ENCODE measurements at regions not wholly inside any gene's neighbourhood (a gene's known extent, or its start where the extent isn't known, plus 50 kb on each side); places are given as distances from the start of the nearest gene placed in this dataset.

DNA sequence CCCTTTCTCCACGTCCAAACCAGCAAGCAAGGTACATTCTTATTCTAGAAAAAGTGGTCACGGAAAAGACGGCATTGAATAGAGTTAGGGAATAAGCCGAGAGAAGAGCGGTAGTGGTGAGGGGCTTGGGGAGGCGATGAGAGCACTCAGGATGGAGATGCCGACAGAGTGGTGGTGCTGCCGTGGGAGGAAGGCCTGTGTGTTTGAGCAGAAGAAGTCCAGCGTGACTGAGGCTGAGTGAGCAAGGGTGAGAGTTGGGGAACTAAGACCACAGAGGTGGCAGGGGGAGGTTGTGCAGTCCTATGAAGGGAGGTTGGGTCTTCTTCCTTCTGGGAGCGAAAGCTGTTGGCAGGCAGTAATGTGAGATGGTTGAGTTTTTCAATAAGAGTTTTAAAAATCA is 252.3 kb downstream of the ABCC12 start:
- TF ChIP-seq, protein P1, sequence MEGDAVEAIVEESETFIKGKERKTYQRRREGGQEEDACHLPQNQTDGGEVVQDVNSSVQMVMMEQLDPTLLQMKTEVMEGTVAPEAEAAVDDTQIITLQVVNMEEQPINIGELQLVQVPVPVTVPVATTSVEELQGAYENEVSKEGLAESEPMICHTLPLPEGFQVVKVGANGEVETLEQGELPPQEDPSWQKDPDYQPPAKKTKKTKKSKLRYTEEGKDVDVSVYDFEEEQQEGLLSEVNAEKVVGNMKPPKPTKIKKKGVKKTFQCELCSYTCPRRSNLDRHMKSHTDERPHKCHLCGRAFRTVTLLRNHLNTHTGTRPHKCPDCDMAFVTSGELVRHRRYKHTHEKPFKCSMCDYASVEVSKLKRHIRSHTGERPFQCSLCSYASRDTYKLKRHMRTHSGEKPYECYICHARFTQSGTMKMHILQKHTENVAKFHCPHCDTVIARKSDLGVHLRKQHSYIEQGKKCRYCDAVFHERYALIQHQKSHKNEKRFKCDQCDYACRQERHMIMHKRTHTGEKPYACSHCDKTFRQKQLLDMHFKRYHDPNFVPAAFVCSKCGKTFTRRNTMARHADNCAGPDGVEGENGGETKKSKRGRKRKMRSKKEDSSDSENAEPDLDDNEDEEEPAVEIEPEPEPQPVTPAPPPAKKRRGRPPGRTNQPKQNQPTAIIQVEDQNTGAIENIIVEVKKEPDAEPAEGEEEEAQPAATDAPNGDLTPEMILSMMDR (IDR thresholded peaks at IDR 0.05; ENCODE audit: insufficient read depth, low read length), result no peak
- no peak for TF ChIP-seq POLR2AphosphoS5 (IDR thresholded peaks at IDR 0.05; ENCODE audit: low read depth)
- TF ChIP-seq, protein P2, sequence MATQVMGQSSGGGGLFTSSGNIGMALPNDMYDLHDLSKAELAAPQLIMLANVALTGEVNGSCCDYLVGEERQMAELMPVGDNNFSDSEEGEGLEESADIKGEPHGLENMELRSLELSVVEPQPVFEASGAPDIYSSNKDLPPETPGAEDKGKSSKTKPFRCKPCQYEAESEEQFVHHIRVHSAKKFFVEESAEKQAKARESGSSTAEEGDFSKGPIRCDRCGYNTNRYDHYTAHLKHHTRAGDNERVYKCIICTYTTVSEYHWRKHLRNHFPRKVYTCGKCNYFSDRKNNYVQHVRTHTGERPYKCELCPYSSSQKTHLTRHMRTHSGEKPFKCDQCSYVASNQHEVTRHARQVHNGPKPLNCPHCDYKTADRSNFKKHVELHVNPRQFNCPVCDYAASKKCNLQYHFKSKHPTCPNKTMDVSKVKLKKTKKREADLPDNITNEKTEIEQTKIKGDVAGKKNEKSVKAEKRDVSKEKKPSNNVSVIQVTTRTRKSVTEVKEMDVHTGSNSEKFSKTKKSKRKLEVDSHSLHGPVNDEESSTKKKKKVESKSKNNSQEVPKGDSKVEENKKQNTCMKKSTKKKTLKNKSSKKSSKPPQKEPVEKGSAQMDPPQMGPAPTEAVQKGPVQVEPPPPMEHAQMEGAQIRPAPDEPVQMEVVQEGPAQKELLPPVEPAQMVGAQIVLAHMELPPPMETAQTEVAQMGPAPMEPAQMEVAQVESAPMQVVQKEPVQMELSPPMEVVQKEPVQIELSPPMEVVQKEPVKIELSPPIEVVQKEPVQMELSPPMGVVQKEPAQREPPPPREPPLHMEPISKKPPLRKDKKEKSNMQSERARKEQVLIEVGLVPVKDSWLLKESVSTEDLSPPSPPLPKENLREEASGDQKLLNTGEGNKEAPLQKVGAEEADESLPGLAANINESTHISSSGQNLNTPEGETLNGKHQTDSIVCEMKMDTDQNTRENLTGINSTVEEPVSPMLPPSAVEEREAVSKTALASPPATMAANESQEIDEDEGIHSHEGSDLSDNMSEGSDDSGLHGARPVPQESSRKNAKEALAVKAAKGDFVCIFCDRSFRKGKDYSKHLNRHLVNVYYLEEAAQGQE (IDR thresholded peaks at IDR 0.05; ENCODE audit: insufficient replicate concordance, low read depth), result no peak
